ENCODE measurements at regions not wholly inside any gene's neighbourhood (a gene's known extent, or its start where the extent isn't known, plus 50 kb on each side); places are given as distances from the start of the nearest gene placed in this dataset.

- H3K27me3 ChIP-seq (ENCODE audit: insufficient read depth, insufficient read length) = no peaks in the 10 kb centered on the region
- H3K36me3 ChIP-seq (ENCODE audit: insufficient read depth, insufficient read length, low read length) = no peaks in the 10 kb centered on the region
- TF ChIP-seq YY1 (IDR thresholded peaks at IDR 0.05; ENCODE audit: insufficient read depth, insufficient read length) (no peak), SUZ12 (IDR thresholded peaks at IDR 0.05; ENCODE audit: extremely low read depth, insufficient read depth, insufficient read length) (no peak), ZNF274 (IDR thresholded peaks at IDR 0.05; ENCODE audit: low read depth, low read length) (no peak)
- H3K9me3 ChIP-seq (ENCODE audit: insufficient read depth, low read length) = no peaks in the 10 kb centered on the region
- H3K4me3 ChIP-seq (ENCODE audit: insufficient read length, low read depth) = no peak overlapping the region
- H3K4me1 ChIP-seq (ENCODE audit: insufficient read depth, insufficient read length) = no peaks in the 10 kb centered on the region
- no peak overlapping the region for H3K9ac ChIP-seq (ENCODE audit: insufficient read length, low read depth)
- peak; percentile 3 for DNase-seq (ENCODE audit: low read depth, low spot score)
Observed at GRCh38 chr1:100622037-100622436, 84.1 kb downstream of the GPR88 start.

DNA sequence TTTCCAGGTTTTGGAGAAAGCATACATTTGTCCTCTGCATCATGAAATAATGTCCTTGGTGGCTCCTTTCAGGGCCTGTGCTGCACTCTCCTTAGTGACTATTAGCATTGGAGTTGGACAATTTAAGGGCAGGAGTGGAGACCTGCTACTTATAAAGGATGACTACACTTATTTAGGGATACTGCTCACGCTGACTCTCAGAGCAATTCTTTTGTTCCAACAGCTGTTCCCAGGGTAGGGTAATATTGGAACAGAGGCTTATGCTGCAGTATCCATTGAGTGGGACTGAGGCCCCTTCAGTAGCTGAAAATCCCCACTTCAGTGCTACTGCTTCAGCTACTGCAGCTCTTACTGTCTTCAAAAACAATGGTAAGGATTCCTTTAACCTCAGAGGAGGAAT is 84.6 kb downstream of the GPR88 start:
- H3K9me3 ChIP-seq (ENCODE audit: insufficient read depth, low read length) = no peaks in the 10 kb centered on the region
- no peaks in the 10 kb centered on the region for H3K4me1 ChIP-seq (ENCODE audit: insufficient read depth, insufficient read length)
- TF ChIP-seq ZNF274 (IDR thresholded peaks at IDR 0.05; ENCODE audit: low read depth, low read length) (no peak), YY1 (IDR thresholded peaks at IDR 0.05; ENCODE audit: insufficient read depth, insufficient read length) (no peak), SUZ12 (IDR thresholded peaks at IDR 0.05; ENCODE audit: extremely low read depth, insufficient read depth, insufficient read length) (no peak)
- DNase-seq (ENCODE audit: low read depth, low spot score) = no peak
- no peak overlapping the region for H3K9ac ChIP-seq (ENCODE audit: insufficient read length, low read depth)
- no peaks in the 10 kb centered on the region for H3K27me3 ChIP-seq (ENCODE audit: insufficient read depth, insufficient read length)
- no peaks in the 10 kb centered on the region for H3K36me3 ChIP-seq (ENCODE audit: insufficient read depth, insufficient read length, low read length)
- no peak overlapping the region for H3K4me3 ChIP-seq (ENCODE audit: insufficient read length, low read depth)

- TF ChIP-seq YY1 (IDR thresholded peaks at IDR 0.05; ENCODE audit: insufficient read depth, insufficient read length) = no peak
- no peak for TF ChIP-seq ZNF274 (IDR thresholded peaks at IDR 0.05; ENCODE audit: low read depth, low read length)
- TF ChIP-seq SUZ12 (IDR thresholded peaks at IDR 0.05; ENCODE audit: extremely low read depth, insufficient read depth, insufficient read length) = no peak
- H3K4me1 ChIP-seq (ENCODE audit: insufficient read depth, insufficient read length) = no peaks in the 10 kb centered on the region
- H3K9ac ChIP-seq (ENCODE audit: insufficient read length, low read depth) = no peak overlapping the region
- H3K4me3 ChIP-seq (ENCODE audit: insufficient read length, low read depth) = no peak overlapping the region
- H3K36me3 ChIP-seq (ENCODE audit: insufficient read depth, insufficient read length, low read length) = no peaks in the 10 kb centered on the region
- DNase-seq (ENCODE audit: low read depth, low spot score) = no peak
- H3K9me3 ChIP-seq (ENCODE audit: insufficient read depth, low read length) = no peaks in the 10 kb centered on the region
- no peaks in the 10 kb centered on the region for H3K27me3 ChIP-seq (ENCODE audit: insufficient read depth, insufficient read length)
Observed at GRCh38 chr1:100622966-100623762, 85.2 kb downstream of the GPR88 start.

DNA sequence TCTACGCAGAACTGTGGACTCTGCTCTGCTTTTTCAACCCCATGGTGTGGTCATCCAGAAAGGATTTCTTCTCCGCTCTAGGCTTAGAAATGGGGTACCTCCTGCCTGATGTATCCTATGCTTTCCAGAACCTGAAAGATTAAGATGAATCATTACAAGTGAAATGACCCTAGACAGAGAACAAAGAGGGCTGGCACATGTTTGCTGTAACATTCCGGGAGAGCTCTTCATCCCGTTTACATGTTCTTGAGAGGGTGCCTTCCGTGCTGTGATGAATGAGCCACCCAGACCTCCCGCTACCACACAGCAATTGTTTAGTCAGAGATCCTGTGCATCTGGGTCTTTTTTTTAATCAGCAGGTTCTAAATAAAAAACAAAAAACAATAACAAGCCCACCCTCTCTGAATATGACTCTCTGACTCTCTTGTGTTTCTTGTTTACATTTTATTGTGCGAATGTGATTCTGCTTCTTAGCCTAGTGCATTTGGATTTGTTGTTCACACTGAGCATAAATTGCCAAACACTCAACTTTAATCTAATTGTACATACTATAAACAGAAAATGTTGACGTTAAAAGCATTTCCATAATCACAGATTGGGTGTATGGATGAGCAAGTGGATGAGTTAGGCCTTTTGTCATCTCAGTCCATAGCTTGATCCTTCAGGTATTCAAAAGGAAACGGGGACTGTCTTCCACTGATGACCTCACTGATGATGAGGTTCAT is 87.1 kb downstream of the GPR88 start:
- no peaks in the 10 kb centered on the region for H3K27me3 ChIP-seq (ENCODE audit: insufficient read depth, insufficient read length)
- H3K36me3 ChIP-seq (ENCODE audit: insufficient read depth, insufficient read length, low read length) = no peaks in the 10 kb centered on the region
- TF ChIP-seq ZNF274 (IDR thresholded peaks at IDR 0.05; ENCODE audit: low read depth, low read length) = no peak
- no peak for TF ChIP-seq SUZ12 (IDR thresholded peaks at IDR 0.05; ENCODE audit: extremely low read depth, insufficient read depth, insufficient read length)
- TF ChIP-seq YY1 (IDR thresholded peaks at IDR 0.05; ENCODE audit: insufficient read depth, insufficient read length) = no peak
- no peak for DNase-seq (ENCODE audit: low read depth, low spot score)
- H3K4me1 ChIP-seq (ENCODE audit: insufficient read depth, insufficient read length) = no peaks in the 10 kb centered on the region
- no peak overlapping the region for H3K9ac ChIP-seq (ENCODE audit: insufficient read length, low read depth)
- H3K4me3 ChIP-seq (ENCODE audit: insufficient read length, low read depth) = no peak overlapping the region
- H3K9me3 ChIP-seq (ENCODE audit: insufficient read depth, low read length) = no peaks in the 10 kb centered on the region

DNA sequence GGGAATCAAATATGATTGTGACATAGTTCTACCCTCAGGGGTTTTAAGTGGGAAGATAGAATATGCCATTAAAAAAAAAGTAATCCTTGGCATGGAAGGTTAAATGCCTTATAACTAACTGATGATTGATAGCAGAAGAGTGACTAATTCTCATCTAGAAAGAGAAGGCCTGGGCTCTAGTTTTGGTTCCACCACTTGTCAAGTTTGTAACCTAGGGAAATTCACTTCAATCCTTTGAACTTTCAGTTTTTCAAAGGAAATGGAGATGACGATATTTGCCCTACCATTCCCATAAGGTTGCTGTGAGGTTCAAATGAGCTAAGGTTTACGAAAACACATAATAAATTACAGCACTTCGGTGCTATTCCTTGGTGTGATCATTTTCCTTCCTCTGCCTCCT is 88.5 kb downstream of the GPR88 start:
- H3K36me3 ChIP-seq (ENCODE audit: insufficient read depth, insufficient read length, low read length) = no peaks in the 10 kb centered on the region
- no peaks in the 10 kb centered on the region for H3K9me3 ChIP-seq (ENCODE audit: insufficient read depth, low read length)
- no peaks in the 10 kb centered on the region for H3K4me1 ChIP-seq (ENCODE audit: insufficient read depth, insufficient read length)
- DNase-seq (ENCODE audit: low read depth, low spot score) = no peak
- TF ChIP-seq ZNF274 (IDR thresholded peaks at IDR 0.05; ENCODE audit: low read depth, low read length) (no peak), YY1 (IDR thresholded peaks at IDR 0.05; ENCODE audit: insufficient read depth, insufficient read length) (no peak), SUZ12 (IDR thresholded peaks at IDR 0.05; ENCODE audit: extremely low read depth, insufficient read depth, insufficient read length) (no peak)
- H3K4me3 ChIP-seq (ENCODE audit: insufficient read length, low read depth) = no peak overlapping the region
- H3K9ac ChIP-seq (ENCODE audit: insufficient read length, low read depth) = no peak overlapping the region
- H3K27me3 ChIP-seq (ENCODE audit: insufficient read depth, insufficient read length) = no peaks in the 10 kb centered on the region

GRCh38 chr1:100627054-100627716 is 89.2 kb downstream of the GPR88 start:
- Histone ChIP-seq H3K4me1 (ENCODE audit: insufficient read depth, insufficient read length) (no peaks in the 10 kb centered on the region), H3K9ac (ENCODE audit: insufficient read length, low read depth) (no peak overlapping the region), H3K4me3 (ENCODE audit: insufficient read length, low read depth) (no peak overlapping the region), H3K9me3 (ENCODE audit: insufficient read depth, low read length) (no peaks in the 10 kb centered on the region), H3K27me3 (ENCODE audit: insufficient read depth, insufficient read length) (no peaks in the 10 kb centered on the region), H3K36me3 (ENCODE audit: insufficient read depth, insufficient read length, low read length) (no peaks in the 10 kb centered on the region)
- TF ChIP-seq ZNF274 (IDR thresholded peaks at IDR 0.05; ENCODE audit: low read depth, low read length) (no peak), YY1 (IDR thresholded peaks at IDR 0.05; ENCODE audit: insufficient read depth, insufficient read length) (no peak)
- DNase-seq (ENCODE audit: low read depth, low spot score) = no peak

- no peaks in the 10 kb centered on the region for H3K4me1 ChIP-seq (ENCODE audit: insufficient read depth, insufficient read length)
- H3K9me3 ChIP-seq (ENCODE audit: insufficient read depth, low read length) = no peaks in the 10 kb centered on the region
- no peaks in the 10 kb centered on the region for H3K27me3 ChIP-seq (ENCODE audit: insufficient read depth, insufficient read length)
- TF ChIP-seq SUZ12 (IDR thresholded peaks at IDR 0.05; ENCODE audit: extremely low read depth, insufficient read depth, insufficient read length) (no peak), ZNF274 (IDR thresholded peaks at IDR 0.05; ENCODE audit: low read depth, low read length) (no peak), YY1 (IDR thresholded peaks at IDR 0.05; ENCODE audit: insufficient read depth, insufficient read length) (no peak)
- DNase-seq (ENCODE audit: low read depth, low spot score) = no peak
- no peak overlapping the region for H3K4me3 ChIP-seq (ENCODE audit: insufficient read length, low read depth)
- H3K36me3 ChIP-seq (ENCODE audit: insufficient read depth, insufficient read length, low read length) = no peaks in the 10 kb centered on the region
- no peak overlapping the region for H3K9ac ChIP-seq (ENCODE audit: insufficient read length, low read depth)
Observed at GRCh38 chr1:100627936-100628335, 90.0 kb downstream of the GPR88 start.
